NCI-H345 treated with DMSO at 0.1 percent for 48 hours (cell line): ENCODE measurements at regions not wholly inside any gene's neighbourhood (a gene's known extent, or its start where the extent isn't known, plus 50 kb on each side); places are given as distances from the start of the nearest gene placed in this dataset.

Source experiments
- DNase-seq: peaks from one replicate; lab custom pipeline; 2025; ENCODE audit not compliant: unreplicated experiment; lab: John Stamatoyannopoulos, UW

DNA sequence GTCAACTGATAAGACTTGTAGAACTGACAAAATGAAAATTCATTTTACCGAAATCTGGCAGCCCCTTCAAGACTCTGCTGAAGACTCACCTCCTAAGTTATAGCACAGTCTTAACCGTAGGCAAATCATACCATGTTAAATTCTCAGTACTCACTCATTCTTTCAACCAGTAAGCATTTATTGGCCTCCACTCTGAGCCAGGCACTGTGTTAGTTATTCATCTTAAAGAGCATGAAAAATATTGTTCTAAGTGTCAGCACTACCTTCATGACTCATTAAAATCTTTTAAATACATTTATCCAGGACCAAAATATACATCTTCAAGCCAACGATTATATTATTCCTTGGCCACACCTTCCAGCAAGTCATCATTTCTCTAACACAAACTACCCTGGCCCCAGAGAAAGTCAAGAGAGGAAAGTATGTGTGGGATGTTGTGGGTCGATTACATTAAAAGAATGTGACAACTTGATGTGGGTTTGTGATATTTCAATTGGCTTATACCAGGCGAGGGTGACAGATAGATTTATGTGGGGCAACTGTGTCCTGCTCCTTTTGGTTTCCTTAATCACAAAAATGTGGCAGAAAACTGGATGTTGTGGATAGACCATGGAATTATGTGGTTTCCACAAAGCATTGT lies 55.0 kb downstream of the TMEM30B start:
- DNase-seq, result no peak

DNA sequence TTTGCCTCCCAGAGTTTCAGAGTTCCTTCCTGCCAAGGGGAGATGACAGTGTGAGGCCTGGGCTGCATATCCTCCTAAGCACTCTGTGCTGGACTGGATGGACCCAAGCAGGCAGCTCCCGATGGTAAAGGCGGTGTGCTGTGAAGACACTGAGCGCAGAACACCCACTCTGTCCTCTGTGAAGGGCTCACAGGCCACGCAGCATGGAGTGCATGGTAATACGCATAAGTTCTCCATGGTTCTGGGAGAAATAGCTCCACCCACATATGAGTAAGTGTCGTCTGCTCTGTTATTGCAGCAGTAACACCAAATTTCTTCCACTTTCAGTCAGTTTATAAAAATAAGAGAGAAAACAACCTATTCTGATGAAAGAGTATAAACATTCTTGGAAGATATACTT lies 55.8 kb downstream of the TMEM30B start:
- DNase-seq, result no peak

DNA sequence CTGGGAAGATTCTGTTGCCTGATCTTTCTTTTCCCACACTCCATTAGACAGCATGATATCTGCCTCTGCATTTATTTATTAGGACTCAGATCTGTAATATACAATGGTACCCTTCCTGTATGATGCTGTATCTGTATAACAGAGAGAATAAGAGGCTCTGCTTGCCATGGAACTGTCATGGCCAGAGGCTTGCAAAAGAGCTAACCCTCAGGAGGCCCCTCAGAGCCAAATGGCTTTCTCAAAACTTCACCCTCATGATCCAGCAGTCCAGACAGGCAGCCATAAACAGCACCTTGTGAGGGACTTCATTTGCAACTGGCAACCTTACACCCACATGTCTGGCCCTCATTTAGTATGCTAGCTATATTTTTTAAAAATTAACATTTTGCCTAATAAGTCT lies 57.6 kb downstream of the TMEM30B start:
- no peak for DNase-seq

DNA sequence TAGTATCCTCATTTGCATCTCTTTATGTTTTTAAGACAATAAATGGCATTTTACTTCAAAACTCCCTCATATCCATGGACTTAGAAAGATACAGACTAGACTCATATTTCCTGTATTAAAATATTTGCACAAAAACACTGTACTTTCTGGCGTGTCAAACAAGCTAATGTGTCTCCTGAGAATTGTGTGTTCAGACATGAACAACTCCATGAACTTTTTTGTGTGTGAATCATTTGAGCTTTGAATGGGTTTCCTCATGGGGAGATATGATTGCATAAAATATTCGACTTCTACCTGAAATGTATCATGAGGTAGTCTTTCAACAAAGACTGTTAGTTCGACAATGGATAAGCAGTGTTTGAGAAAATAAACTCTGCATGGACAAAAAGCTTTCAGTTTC lies 58.8 kb downstream of the TMEM30B start:
- DNase-seq, result no peak

DNA sequence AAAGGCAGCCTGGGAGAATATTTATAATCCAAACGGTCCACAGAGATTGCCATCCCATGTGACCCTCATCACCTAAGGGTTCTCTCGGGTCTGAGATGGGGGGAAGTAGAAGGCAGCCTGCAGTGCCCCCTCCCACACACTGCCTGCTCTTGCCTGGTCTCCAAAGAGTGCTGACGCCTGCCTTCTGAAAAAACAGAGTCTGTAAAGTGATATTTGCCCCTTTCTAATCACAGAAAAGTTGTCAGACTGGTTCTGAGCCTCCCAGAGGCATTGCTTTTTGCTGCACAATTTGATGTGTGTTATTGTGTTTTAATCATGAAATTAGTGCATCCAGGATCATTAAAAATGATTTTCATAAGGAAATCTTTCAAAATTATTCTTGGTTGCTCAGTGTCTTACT lies 59.2 kb downstream of the TMEM30B start:
- no peak for DNase-seq

DNA sequence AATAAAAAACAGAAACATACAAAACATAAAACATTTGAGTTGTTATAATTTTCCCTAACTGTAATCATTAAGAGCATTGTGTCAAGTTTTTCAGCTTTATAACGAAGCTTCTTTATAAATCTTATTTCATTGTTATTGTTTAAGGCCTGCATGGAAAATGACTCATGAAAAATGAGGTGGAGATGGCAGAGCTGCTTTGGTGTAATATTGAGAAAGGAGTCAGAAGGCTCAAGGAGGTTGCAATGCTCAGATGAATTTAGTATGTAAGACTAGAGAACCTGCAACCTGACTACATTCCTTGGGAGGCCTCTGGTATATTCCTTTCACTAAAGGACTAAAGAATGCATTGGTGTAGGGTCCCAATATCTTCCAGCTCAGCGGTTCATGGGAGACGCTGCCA lies 61.5 kb downstream of the TMEM30B start:
- no peak for DNase-seq

DNA sequence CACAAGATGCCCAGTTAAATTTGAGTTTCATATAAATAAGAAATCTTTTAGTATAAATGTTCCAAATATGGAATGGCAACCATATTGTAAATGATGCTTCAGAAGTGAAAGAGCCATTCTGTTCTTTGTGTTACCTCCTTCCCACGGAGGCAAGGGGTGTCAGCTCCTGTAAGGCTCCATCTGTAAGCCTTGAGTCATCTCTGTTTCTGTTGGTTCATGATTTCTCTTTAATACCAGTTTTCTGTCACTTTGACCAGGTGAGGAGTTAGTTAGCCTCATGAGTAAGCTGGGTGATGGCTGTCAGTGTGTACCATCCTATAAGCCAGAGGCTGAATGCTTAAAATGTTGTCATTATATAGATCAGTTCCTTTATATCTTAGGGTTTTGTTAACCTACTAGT lies 61.9 kb downstream of the TMEM30B start:
- DNase-seq, result no peak

DNA sequence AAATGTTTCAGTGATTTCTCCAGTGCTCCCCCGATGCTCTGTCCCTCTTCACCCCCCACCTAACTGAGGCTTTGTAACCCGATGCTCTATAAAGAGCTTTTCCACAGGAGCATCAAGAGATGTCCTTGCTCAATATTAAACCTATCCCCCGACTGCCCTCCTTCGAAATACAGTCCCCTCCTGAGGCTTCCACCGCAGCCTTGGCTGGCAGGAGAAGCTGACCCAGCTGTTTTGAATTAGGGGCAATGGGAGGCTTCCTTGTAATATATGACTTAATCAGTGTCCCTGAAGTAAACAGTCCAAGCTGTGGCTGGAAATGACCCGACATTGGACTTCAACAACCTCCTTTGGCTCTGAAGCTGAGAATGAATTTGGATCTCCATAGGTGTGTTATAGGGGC lies 62.4 kb downstream of the TMEM30B start:
- DNase-seq, result no peak

DNA sequence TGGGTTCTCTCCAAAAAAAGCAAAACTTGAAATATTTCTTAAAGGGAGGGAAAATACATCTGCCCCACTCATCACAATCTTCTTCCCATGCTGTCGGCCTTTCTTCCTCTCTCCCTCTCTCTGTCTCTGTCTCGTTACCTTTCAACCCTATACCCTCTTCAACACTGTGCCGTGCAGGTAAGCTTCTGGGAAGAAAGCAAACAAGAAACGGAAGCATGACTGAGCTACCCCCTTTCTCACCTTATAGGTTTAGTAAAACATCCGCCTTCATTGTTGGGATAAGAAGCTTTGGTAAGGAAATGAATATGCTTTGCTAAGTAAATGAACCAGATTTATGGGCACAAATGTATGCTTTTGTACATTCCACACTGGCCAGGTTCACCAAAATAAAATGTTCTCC lies 63.0 kb downstream of the TMEM30B start:
- no peak for DNase-seq

DNA sequence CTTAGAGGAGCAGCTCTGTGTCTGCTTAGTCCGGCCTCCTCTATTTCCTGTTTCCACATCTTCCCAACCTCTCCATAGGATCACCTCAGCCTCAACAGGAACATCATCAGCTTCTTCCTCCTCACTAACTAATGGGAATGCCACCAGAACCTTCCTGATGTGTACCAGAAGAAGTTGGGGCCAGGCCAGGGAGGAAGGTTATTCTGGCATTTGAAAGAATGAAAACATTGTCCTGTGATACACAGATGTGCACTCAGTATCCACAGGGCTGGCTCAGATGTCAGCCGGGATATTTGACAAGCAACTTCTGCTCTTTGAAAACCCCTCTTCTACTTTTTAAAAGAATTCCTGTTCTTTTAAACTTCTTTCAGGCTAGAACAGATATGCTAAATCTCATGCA lies 63.6 kb downstream of the TMEM30B start:
- DNase-seq, result no peak

DNA sequence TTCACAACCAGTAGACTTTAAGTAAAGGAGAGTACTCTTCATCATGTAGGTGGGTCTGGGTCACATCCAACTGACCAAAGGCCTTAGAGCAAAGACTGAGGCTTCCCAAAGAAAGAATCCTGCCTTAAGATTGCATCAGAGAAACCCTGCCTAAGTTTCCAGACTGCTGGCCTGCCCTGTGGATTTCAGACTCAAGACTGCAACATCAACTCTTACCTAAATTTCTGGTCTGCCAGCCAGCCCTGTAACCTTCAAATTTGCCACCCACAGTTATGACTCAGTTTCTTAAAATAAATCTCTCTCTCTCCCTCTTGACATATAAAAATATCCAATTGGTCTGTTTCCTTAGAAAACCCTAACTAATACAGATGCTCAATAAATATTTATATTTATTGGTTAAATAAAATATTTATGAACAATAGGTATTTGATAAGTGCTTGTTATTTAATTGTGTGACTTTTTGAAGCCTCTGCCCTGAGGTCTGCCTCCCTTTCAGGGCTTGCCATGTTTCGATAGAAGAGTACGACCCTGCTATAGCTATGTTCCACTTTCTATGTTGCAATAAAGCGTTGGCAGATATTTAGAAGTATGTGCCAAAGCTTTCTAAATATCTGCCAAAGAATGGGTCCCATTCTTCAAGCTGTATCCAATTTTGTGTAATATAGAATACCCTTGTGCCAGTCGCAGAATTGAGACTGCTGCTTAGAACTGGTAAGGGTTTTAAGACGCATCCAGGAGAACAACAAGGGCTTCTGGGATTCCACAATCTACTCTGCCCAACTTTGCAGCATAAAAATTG lies 65.7 kb downstream of the TMEM30B start:
- no peak for DNase-seq

DNA sequence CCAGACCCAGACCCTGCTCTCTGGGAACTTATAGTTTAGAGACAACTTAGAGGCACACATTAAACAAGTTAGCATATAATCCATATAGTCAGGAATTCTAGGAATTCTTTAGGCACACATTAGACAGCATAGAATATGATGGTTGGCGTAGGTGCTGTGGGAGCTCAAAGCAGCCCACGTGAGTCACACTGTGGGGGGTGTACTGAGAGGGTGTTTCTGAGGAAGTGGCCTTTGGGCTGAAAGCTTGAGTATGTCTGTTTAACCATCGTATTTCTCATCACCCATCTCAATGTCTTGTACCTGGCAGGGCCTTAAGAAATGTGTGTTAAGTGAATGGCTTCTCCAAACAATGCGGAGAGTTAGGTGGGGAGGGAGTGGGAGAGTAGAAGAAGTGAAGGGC lies 67.2 kb downstream of the TMEM30B start:
- DNase-seq, result no peak

DNA sequence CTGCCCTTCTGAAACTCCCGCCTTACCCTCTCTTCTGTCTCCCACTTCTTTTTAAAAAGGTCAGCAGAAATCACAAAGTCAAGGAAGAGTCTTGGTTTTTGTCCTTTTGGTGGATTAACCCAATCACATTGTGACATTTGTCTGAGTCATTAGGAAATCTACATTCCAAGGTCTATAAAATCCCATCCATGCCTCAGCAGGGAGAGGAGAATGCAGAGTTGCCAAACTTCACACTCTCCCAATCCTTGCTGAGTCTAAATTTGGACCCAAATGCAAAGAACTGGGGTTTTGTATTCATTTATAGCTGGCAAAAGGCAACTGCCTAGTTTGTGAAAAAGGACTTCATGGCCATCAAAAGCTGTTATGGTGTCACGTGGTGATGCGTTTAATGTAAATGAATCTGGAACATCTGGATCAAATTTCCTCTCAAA lies 67.9 kb downstream of the TMEM30B start:
- no peak for DNase-seq

DNA sequence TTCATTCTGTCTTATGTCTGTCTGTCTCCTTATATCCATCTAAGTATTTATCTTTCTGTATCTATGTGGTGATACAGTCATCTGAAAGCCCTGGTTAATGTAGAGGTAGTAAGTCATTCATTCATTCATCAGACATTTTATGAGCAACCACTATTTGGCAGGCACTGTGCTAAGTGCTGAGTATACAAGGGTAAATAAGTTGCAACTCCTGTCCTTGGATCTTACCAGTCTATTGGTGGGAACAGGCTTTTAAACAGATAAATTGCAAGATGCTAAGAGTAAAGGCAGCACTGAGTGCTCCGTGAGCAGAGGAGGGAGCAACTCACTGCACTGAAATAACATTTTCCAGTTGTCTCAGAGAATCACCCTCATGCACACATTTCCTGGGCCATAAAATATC lies 68.6 kb downstream of the TMEM30B start:
- no peak for DNase-seq

DNA sequence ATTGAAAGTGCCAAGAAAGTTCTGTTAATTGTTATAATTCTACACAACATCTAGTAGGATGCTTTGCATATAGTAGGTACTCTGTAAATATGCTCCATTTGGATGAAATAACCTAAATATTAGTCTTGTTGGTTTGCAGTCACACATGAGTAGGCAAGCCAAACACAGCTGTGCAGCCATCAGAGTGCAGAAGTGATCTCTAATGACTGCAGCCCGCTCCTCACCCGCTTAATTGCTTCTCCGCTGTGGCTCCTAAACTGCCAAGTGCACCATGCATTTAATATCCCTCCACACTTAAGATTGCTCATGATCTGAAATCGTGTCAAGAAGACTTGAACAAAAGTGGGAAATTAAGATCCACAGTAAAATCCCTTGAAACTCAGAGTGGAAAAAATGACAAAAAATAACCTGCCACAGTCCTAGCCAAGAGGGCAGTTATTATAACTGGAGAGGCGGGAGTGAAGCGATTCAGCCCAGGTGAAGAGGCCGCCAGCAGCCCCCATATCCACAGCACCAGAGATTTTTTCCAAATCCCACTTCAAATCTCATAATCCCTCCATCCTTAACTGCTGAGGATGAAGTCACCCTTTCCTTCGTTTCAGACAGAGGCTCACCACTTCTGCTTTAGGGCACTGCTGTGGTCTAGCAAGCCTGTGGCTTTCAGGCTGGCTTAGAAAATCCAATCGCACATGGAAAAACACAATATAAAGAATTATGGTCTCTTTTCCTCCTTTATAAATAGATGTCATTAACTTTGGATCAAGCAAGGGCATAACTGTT lies 69.5 kb downstream of the TMEM30B start:
- DNase-seq, result peak; percentile 75

DNA sequence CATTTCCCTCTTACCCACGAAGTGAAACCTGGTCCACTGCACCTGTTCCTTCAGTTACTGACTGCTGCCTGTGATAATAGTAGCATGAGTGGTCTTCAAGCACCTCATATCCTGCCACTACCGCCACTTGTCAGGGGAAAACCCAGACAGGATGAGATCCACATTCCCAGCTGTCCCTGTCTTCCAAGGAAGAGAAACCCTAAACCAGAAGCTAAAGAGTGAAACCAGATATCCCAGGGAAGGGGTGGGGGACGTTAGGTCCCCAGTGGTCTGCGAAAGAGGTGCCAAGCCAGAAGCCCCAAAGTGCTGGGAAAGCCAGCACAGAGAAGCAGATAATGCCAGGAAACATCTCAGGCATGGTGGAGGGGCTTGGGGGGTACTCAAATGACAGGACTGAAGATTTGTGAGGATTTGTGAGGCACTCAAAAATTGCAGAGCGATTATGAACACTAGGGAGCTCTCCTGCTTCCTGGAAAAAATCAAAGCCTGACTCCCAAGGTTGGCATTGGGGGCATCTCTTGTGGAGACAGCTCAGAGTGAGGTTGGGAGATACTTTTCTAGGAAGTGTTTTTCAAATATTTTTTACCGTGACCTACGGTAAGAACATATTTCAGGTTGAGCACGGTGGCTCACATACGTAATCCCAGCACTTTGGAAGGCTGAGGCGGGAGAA lies 77.9 kb downstream of the TMEM30B start:
- DNase-seq, result peak; percentile 54

DNA sequence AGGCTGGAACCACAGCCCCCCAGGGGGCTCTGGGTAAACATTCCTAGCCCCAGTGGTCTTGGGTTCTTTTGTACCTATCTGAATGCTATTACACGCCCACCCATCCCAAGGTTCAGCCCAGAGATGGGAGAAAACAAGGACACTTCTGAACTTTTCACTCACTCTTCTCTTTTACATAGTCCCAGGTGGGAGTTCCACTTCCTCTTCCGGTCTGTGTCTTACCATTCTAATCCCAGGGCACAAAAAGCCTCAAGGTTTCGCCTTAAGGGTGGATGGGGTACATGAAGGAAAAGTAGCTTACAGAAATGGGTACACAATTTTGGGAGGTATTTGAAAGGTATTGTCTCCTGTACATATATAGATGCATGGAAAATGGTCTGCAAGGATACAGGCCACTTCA lies 79.0 kb downstream of the TMEM30B start:
- DNase-seq, result no peak

DNA sequence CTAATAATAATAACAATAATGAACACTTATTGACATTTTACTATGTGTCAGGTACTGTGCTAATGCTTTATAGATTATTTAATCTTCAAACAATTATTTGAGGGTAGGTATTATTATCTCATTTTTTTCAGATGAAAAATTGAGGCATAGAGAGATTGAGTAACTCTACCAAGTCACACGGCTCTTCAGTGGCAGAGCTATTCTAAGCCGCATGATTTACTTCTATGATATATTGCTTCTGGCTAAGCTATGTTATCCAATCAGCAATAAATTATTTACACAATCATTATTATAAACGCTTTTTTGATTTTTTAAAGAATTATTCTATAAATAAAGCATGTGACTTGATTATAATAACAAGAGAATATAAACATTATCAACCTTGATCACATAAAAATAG lies 80.0 kb downstream of the TMEM30B start:
- DNase-seq, result no peak

DNA sequence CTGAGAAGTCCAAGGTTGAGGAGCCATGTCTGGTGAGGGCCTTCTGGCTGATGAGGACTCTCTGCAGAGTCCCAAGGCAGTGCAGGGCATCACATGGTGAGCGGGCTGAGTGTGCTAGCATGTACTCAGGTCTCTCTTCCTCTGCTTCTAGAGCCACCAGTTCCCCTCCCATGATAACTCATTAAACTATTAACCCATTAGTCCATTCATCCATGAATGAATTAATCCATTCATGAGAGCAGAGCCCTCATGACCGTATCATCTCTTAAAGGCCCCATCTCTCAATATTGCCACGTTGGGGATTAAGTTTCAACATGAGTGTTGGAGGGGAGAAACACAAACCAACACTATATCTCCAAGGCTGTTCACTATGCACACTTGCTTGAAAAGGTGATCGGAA lies 83.7 kb downstream of the TMEM30B start:
- DNase-seq, result no peak

DNA sequence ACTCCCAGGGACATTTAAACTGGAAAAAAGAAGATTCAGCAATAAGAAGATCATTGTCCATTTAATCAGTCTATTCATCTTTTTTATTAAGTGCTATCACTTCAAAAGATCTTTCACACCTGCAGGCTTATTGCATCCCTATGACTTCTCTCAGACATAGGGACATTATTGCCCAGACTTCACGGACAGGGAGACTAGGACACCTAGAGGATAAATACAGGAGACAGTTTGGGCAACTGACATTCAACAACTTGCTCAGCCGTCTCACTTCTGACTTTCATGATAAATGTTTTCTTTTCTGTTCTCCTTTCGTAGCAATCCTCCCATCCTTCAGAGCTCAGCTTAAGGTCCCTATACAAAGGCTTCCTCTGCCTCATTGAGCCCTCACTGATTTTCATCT lies 84.3 kb downstream of the TMEM30B start:
- DNase-seq, result no peak

DNA sequence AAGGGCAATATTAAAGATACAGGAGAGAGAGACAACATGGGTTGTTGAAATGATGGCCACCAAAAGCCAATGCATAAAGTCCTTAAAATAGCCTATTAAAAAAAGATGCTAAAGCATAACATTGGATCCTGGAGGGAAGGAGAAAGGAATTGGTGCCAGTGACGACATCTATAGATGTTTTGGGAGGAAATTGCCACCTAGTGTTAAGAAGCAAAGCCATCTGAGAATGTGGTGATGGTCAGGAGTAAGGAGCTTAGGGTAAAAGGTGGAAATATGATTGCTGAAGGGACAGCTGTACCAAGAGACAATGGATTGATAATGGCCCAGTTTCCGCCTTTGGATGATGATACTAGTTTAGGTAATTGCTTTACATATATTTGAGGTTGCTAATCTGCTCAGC lies 85.1 kb downstream of the TMEM30B start:
- no peak for DNase-seq

DNA sequence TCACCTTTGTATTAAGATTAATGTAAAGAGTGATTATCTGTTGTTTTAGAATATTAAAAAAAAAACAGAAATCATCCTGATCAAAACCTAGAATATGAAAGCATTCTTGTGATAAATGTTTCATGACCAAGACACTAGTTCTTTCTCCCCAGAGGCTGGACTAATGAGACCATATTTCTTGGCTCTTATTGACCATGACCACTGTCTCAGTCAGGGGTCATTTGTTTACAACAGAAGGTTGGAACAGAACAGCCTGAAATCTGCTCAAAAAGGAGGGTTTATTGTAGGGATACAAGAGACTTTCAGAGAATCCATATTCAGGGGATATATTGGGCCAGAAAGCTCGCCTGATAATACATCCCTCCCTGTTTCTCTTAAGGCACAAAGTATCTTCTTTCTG lies 87.7 kb downstream of the TMEM30B start:
- DNase-seq, result no peak
